SHP77 treated with DMSO at 0.1 percent for 48 hours (cell line): ENCODE measurements at regions not wholly inside any gene's neighbourhood (a gene's known extent, or its start where the extent isn't known, plus 50 kb on each side); places are given as distances from the start of the nearest gene placed in this dataset.
"Not testable (repeated sequence)": the region's sequence is repeated elsewhere in the genome, so short reads cannot be mapped to it uniquely, and the experiment has no call there.

Source experiments
- DNase-seq: peaks from one replicate; lab custom pipeline; 2025; lab: John Stamatoyannopoulos, UW

GRCh38 chr3:163438760-163439159 is 1639.5 kb downstream of the SI start:
- no peak for DNase-seq

DNA sequence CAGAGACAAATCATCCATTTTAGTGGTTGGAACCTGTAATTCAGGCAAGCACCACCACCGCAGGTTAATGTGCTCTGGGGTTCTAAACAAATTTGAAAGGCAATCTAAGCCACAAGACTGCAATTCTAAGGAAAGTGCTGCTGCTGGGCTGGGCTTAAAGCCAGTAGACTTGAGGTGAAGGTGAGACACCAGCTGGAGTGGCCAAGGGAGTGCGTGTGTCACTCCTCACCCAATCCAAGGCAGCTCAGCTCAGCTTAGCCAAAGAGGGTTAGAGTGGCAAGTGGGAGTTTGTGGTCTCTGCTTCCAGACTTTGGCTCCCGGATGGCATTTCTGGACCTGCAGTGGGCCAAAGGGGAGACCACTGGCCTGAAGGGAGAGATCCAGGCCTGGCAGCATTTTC is 1655.6 kb downstream of the SI start:
- no peak for DNase-seq

GRCh38 chr3:163391407-163392181 is 1686.7 kb downstream of the SI start:
- no peak for DNase-seq

DNA sequence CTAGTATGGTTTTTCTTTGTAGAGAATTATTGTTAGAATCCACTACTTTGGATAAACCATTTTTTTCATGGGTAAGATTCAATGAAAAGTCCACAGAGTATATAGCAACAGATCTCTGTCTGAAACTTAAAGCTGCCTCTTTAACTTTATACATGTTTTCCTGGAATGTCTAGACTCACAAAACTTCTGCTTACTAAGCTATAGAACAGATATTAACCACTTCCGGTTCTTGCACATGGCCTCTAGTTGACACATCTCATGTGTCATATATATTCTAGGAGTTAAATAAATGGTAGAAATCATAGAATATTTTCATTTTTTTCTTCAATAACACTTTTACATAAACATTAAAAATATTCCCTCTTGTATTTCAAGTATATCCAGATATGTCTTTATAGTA is 1693.9 kb downstream of the SI start:
- no peak for DNase-seq

DNA sequence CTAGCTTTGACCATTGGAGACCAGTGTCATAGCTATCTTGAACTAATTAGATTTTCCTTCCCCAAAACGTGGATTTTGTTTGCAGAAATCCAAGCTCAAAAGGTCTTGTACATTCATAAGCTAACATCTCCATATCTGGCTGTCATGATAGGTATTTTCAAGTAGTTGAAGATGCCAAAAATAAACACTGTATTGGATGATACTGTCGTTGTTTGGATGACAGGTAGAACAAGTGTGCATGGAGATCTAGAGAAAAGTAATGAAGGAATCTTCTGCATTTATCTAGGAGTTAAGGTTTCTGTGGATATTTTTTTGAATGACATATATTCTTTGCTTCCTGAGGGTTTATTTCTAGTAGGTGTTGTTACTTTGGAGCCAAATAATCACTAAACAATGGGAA is 1696.1 kb downstream of the SI start:
- DNase-seq, result no peak

DNA sequence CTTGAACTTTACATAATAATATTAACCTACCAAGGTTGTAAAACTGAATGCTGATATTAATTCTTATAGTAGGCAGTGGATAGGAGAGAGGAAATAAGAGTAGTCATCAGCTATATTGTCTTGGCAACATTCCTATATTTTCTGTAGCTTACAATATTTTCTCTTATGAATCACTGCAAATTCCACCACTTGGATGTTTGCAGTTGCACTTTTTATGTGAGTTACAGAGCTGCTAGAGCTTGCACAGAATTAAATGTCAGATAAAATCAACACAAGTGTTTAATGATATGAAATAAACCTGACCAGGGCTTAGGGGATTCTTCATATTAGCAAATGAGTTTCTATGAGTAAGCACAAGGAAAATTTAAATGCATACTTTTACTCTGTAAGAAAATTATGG is 1710.1 kb downstream of the SI start:
- no peak for DNase-seq

DNA sequence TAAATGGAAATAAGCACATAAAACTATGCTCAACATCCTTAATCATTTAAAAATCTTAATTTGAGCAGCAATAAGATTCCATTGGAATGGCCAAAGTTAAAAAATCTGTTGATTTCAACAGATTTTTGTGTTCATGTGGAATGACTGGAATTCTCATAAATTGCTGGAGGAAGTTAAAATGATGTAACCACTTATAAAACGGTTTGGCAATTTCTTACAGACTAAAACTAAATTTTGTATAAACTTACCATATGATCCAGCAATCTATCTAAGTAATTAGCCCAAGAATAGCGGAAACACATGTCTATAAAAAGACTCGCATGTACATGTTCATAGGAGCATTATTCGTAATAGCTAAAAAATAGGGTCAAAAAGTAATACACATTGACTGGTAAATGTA is 1713.6 kb downstream of the SI start:
- DNase-seq, result no peak

- DNase-seq, result no peak
Observed at GRCh38 chr3:163362151-163362550, 1716.1 kb downstream of the SI start.

DNA sequence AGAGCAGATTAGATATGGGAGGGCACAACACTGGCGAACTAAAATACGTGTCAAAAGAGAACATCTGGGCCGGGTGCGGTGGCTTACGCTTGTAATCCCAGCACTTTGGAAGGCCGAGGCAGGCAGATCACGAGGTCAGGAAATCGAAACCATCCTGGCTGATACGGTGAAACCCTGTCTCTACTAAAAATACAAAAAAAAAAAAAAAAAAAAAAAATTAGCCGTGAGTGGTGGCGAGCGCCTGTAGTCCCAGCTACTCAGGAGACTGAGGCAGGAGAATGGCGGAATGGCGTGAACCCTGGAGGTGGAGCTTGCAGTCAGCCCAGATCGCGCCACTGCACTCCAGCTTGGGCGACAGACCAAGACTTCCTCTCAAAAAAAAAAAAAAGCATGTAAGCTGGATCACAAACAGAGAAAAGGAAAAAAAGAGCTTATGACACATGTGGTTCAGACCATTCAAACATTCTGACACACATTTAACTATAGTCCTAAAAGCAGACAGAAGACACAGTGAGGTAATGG is 1716.9 kb downstream of the SI start:
- not testable (repeated sequence) for DNase-seq

- no peak for DNase-seq
Observed at GRCh38 chr3:163347944-163348343, 1730.4 kb downstream of the SI start.

GRCh38 chr3:163335429-163335828 is 1742.9 kb downstream of the SI start:
- no peak for DNase-seq

DNA sequence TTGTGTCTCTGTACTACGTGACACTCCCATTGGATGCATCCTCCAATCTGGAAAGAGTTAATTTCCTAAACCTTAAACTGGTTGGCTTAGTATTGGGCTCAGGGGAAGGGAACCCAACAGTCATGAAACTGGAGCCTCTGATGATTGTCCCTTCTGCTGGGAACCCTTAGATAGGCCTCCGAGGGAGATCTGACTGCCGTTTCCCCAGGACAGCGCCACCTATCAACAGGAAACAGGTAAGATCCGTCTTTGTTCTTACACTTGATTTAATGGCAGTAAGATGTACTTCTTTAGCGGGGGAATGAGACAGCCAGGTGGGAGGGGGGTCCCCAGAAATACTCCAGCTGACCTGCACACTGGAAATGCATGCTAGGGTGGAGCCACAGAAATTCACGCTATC is 1749.6 kb downstream of the SI start:
- DNase-seq, result no peak

DNA sequence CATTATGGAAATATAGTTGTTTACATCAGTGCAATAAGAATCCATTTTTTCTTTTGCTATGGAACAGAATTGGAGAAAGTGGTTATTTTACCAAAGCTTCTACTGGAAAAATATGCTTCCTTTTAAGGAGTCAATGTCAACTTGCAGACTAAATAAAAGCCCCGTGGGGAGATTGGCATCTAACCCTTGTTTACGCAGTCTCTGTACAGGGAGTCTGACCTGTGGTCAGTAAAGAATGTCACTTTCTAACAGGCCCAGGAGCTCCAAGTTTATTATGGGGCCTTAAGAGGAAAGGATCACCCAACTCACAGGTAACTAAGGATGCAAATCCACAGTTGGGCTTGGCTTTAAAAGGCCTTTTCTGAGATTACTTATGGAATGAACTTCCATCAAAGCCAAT is 1751.2 kb downstream of the SI start:
- DNase-seq, result no peak

DNA sequence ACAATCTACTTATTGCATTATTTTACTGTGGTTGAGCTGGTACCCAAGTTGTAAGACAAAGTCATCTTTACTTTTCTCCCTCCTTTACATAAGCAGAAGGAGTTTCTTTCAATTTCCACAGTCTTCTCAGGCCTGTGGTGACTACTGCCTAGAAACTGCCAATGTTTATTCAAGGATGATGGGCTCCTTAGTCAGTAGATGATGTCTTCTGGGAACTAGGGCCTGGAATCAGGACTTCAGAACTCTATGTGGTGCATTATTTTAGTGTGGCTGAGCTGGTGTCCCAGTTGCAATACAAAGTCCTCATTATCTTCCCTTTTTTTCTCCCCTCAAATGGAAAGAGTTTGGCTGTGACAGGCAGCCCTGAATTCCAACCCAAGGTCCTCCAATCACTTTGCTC is 1762.5 kb downstream of the SI start:
- DNase-seq, result no peak

DNA sequence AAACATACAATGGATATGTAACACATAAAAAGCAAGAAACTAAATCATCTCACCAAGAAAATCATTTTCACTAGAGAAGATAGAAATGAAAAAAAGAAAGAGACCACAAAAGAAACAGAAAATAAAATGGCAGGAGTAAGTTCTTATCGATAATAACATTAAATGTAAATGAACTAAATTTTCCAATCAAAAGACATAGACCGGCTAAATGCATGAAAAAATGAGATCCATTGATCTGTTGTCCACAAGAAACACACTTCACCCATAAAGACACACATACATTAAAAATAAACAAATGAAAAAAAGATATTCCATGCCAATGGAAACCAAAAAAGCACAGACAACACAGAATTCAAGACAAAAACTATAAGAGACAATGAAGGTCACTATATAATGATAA is 1771.9 kb downstream of the SI start:
- DNase-seq, result no peak

GRCh38 chr3:163273694-163274093 is 1777.1 kb downstream of the OTOL1 start:
- DNase-seq, result no peak

GRCh38 chr3:163266731-163267130 is 1770.1 kb downstream of the OTOL1 start:
- no peak for DNase-seq

DNA sequence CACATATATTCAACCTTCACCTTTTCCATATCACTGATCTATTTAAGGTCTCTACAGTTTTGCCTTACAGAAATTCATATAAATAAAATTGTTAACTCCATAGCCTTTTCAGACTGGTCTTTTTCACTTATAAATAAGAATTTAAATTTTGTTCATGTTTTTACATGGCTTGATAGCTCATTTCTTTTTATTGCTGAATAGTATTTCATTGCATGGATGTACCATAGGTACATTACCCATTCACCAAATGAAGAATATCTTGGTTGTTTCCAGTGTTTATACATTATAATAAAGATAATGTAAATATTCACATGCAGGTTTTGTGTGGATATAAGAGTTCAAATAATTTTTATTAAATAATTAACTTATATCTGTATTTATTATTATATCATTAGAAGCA is 1765.0 kb downstream of the OTOL1 start:
- DNase-seq, result no peak

GRCh38 chr3:163261056-163261455 is 1764.4 kb downstream of the OTOL1 start:
- DNase-seq, result no peak

DNA sequence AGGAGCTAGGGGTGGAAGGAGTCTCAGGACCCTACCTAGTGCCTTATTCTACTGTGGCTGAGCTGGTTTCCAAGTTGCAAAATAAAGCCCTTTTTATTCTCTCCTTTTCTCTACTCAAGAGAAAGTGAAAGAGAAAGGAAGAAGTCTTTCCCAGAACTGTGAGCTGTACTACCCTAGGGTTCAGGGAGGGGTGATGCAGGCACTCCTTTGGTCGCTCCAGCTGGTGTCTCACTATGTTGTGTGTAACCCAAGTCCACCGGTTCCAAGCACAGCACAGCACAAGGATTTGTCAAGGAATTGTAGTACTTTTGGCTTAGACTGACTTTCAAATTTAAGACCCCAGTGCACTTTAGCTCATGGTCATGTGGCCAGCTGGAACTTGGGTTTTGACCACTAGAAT is 1721.7 kb downstream of the OTOL1 start:
- no peak for DNase-seq

- no peak for DNase-seq
Observed at GRCh38 chr3:163213838-163214237, 1717.2 kb downstream of the OTOL1 start.

DNA sequence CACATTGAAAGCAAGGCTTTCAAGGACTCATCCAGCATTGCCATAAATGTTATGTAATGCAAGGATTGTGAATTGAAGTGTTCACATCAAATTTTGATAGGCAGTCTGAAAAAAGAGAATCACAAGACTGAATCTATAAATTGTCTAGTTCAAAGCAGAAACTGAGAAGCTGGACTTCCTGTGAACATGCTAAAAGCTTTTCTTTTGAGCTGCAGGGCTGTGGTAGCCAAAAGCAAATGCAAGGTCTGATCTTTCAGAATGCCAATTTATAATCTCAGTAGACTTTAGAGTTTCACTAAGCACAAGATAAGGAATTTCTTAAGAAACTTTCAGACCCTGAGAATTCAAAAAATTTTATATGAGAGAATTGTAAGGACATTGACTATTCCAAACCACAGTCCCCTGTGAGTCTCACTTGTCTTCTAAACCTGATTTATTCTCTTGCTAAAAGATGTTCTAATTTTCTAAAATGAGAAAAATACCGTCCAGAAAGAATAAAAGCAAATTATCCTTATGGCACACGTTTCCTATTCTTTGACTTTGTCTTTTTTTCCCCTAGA is 1700.3 kb downstream of the OTOL1 start:
- no peak for DNase-seq

DNA sequence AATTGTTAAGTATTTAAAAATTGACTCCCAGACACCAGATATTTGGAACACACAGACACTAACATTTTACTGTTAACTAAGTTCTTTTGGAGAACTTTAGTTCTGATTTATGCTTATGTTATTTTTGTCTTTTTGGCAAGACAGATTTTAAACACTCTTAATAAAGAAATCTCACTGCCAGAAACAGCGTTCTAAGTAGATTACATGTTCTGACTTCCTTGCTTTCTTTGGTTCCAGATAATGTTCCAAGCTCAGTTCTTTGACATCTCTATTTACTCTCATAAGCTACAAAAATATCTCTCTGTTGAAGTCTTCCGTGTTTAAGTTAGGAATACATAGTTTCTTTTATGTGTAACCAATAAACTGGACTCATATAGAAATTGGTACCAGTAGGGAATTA is 1699.6 kb downstream of the OTOL1 start:
- DNase-seq, result no peak
